GM23248 (cell line): ENCODE measurements at regions not wholly inside any gene's neighbourhood (a gene's known extent, or its start where the extent isn't known, plus 50 kb on each side); places are given as distances from the start of the nearest gene placed in this dataset.

Experiments
- EZH2 ChIP-seq: fragments of 200-600 bp; sonication (generic); IDR thresholded peaks from 2 replicates; pipeline ENCODE4 v1.6.1; 2018; ENCODE audit warnings: antibody characterized with exemption, mild to moderate bottlenecking; ENCODE audit not compliant: insufficient read depth, poor library complexity, severe bottlenecking
- EZH2phosphoT487 ChIP-seq: fragments of 200-600 bp; sonication (generic); IDR thresholded peaks from 2 replicates; pipeline ENCODE4 v1.6.1; 2018; ENCODE audit warnings: antibody characterized with exemption, moderate library complexity, mild to moderate bottlenecking, low read depth; ENCODE audit not compliant: insufficient read depth

- no peak for TF ChIP-seq EZH2phosphoT487
- no peak for TF ChIP-seq EZH2
Measured at GRCh38 chr1:38448893-38449292, 402.3 kb upstream of the POU3F1 start.
